MM.1S (cell line): ENCODE measurements at regions not wholly inside any gene's neighbourhood (a gene's known extent, or its start where the extent isn't known, plus 50 kb on each side); places are given as distances from the start of the nearest gene placed in this dataset.

Source experiments
- EZH2 ChIP-seq: fragments of 300-600 bp; sonication (generic); optimal IDR thresholded peaks from 2 replicates; pipeline ENCODE3; 2017; ENCODE audit warnings: low read depth, mild to moderate bottlenecking, antibody characterized with exemption, low read length, mixed read lengths
- EZH2phosphoT487 ChIP-seq: fragments of 300-600 bp; sonication (generic); IDR thresholded peaks from 2 replicates; pipeline ENCODE4 v1.6.1; 2018; ENCODE audit warnings: antibody characterized with exemption, low read length
- TF ChIP-seq, protein P1 (sequence below): fragments of 300-600 bp; sonication (generic); IDR thresholded peaks from 2 replicates; pipeline ENCODE4 v1.5.1; 2016; ENCODE audit warnings: antibody characterized with exemption, low read length, mixed read lengths

GRCh38 chr16:72654535-72654934 is 393.4 kb downstream of the ZFHX3 start:
- TF ChIP-seq, protein P1, sequence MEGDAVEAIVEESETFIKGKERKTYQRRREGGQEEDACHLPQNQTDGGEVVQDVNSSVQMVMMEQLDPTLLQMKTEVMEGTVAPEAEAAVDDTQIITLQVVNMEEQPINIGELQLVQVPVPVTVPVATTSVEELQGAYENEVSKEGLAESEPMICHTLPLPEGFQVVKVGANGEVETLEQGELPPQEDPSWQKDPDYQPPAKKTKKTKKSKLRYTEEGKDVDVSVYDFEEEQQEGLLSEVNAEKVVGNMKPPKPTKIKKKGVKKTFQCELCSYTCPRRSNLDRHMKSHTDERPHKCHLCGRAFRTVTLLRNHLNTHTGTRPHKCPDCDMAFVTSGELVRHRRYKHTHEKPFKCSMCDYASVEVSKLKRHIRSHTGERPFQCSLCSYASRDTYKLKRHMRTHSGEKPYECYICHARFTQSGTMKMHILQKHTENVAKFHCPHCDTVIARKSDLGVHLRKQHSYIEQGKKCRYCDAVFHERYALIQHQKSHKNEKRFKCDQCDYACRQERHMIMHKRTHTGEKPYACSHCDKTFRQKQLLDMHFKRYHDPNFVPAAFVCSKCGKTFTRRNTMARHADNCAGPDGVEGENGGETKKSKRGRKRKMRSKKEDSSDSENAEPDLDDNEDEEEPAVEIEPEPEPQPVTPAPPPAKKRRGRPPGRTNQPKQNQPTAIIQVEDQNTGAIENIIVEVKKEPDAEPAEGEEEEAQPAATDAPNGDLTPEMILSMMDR: no peak
- TF ChIP-seq EZH2: no peak
- no peak for TF ChIP-seq EZH2phosphoT487
